ENCODE measurements at regions not wholly inside any gene's neighbourhood (a gene's known extent, or its start where the extent isn't known, plus 50 kb on each side); places are given as distances from the start of the nearest gene placed in this dataset.

DNA sequence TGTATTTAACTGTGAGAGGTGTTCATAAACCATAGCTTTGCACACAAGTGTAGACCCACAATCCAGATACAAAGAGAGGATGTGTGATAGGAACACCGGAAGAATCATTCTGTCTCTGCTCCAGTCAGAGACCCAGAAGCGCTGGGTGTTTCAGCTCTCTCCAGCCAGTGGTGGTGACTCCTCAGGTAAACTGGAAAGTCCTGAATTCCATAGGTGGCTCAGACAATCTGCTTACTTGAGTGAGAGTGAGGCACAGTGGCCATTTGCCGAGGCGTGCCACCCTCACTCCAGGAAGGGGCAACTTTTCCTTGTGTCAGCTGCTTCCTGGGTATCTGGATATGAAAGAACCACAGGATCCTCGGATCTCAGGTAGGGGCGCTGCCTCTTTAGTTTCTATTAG, 171.5 kb downstream of the KCNS3 start:
- TF ChIP-seq, protein P1, sequence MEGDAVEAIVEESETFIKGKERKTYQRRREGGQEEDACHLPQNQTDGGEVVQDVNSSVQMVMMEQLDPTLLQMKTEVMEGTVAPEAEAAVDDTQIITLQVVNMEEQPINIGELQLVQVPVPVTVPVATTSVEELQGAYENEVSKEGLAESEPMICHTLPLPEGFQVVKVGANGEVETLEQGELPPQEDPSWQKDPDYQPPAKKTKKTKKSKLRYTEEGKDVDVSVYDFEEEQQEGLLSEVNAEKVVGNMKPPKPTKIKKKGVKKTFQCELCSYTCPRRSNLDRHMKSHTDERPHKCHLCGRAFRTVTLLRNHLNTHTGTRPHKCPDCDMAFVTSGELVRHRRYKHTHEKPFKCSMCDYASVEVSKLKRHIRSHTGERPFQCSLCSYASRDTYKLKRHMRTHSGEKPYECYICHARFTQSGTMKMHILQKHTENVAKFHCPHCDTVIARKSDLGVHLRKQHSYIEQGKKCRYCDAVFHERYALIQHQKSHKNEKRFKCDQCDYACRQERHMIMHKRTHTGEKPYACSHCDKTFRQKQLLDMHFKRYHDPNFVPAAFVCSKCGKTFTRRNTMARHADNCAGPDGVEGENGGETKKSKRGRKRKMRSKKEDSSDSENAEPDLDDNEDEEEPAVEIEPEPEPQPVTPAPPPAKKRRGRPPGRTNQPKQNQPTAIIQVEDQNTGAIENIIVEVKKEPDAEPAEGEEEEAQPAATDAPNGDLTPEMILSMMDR (tag by site-specific recombination; IDR thresholded peaks at IDR 0.05) = no peak
- TF ChIP-seq, protein P2, sequence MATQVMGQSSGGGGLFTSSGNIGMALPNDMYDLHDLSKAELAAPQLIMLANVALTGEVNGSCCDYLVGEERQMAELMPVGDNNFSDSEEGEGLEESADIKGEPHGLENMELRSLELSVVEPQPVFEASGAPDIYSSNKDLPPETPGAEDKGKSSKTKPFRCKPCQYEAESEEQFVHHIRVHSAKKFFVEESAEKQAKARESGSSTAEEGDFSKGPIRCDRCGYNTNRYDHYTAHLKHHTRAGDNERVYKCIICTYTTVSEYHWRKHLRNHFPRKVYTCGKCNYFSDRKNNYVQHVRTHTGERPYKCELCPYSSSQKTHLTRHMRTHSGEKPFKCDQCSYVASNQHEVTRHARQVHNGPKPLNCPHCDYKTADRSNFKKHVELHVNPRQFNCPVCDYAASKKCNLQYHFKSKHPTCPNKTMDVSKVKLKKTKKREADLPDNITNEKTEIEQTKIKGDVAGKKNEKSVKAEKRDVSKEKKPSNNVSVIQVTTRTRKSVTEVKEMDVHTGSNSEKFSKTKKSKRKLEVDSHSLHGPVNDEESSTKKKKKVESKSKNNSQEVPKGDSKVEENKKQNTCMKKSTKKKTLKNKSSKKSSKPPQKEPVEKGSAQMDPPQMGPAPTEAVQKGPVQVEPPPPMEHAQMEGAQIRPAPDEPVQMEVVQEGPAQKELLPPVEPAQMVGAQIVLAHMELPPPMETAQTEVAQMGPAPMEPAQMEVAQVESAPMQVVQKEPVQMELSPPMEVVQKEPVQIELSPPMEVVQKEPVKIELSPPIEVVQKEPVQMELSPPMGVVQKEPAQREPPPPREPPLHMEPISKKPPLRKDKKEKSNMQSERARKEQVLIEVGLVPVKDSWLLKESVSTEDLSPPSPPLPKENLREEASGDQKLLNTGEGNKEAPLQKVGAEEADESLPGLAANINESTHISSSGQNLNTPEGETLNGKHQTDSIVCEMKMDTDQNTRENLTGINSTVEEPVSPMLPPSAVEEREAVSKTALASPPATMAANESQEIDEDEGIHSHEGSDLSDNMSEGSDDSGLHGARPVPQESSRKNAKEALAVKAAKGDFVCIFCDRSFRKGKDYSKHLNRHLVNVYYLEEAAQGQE (tag by site-specific recombination; IDR thresholded peaks at IDR 0.05) = no peak
- TF ChIP-seq, protein P3, sequence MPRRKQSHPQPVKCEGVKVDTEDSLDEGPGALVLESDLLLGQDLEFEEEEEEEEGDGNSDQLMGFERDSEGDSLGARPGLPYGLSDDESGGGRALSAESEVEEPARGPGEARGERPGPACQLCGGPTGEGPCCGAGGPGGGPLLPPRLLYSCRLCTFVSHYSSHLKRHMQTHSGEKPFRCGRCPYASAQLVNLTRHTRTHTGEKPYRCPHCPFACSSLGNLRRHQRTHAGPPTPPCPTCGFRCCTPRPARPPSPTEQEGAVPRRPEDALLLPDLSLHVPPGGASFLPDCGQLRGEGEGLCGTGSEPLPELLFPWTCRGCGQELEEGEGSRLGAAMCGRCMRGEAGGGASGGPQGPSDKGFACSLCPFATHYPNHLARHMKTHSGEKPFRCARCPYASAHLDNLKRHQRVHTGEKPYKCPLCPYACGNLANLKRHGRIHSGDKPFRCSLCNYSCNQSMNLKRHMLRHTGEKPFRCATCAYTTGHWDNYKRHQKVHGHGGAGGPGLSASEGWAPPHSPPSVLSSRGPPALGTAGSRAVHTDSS (tag by site-specific recombination; IDR thresholded peaks at IDR 0.05) = no peak
- TF ChIP-seq, protein P4, sequence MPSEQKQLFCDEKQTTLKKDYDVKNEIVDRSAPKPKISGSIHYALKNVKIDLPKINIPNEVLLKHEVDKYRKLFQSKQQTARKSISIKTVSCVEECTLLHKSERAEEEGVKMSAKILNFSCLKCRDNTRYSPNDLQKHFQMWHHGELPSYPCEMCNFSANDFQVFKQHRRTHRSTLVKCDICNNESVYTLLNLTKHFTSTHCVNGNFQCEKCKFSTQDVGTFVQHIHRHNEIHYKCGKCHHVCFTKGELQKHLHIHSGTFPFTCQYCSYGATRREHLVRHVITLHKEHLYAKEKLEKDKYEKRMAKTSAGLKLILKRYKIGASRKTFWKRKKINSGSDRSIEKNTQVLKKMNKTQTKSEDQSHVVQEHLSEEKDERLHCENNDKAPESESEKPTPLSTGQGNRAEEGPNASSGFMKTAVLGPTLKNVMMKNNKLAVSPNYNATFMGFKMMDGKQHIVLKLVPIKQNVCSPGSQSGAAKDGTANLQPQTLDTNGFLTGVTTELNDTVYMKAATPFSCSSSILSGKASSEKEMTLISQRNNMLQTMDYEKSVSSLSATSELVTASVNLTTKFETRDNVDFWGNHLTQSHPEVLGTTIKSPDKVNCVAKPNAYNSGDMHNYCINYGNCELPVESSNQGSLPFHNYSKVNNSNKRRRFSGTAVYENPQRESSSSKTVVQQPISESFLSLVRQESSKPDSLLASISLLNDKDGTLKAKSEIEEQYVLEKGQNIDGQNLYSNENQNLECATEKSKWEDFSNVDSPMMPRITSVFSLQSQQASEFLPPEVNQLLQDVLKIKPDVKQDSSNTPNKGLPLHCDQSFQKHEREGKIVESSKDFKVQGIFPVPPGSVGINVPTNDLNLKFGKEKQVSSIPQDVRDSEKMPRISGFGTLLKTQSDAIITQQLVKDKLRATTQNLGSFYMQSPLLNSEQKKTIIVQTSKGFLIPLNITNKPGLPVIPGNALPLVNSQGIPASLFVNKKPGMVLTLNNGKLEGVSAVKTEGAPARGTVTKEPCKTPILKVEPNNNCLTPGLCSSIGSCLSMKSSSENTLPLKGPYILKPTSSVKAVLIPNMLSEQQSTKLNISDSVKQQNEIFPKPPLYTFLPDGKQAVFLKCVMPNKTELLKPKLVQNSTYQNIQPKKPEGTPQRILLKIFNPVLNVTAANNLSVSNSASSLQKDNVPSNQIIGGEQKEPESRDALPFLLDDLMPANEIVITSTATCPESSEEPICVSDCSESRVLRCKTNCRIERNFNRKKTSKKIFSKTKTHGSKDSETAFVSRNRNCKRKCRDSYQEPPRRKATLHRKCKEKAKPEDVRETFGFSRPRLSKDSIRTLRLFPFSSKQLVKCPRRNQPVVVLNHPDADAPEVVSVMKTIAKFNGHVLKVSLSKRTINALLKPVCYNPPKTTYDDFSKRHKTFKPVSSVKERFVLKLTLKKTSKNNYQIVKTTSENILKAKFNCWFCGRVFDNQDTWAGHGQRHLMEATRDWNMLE (tag by site-specific recombination; conservative IDR thresholded peaks at IDR 0.05; ENCODE audit: low read depth) = no peak
- TF ChIP-seq, protein P5, sequence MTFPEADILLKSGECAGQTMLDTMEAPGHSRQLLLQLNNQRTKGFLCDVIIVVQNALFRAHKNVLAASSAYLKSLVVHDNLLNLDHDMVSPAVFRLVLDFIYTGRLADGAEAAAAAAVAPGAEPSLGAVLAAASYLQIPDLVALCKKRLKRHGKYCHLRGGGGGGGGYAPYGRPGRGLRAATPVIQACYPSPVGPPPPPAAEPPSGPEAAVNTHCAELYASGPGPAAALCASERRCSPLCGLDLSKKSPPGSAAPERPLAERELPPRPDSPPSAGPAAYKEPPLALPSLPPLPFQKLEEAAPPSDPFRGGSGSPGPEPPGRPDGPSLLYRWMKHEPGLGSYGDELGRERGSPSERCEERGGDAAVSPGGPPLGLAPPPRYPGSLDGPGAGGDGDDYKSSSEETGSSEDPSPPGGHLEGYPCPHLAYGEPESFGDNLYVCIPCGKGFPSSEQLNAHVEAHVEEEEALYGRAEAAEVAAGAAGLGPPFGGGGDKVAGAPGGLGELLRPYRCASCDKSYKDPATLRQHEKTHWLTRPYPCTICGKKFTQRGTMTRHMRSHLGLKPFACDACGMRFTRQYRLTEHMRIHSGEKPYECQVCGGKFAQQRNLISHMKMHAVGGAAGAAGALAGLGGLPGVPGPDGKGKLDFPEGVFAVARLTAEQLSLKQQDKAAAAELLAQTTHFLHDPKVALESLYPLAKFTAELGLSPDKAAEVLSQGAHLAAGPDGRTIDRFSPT (tag by site-specific recombination; IDR thresholded peaks at IDR 0.05) = no peak
- TF ChIP-seq, protein P6, sequence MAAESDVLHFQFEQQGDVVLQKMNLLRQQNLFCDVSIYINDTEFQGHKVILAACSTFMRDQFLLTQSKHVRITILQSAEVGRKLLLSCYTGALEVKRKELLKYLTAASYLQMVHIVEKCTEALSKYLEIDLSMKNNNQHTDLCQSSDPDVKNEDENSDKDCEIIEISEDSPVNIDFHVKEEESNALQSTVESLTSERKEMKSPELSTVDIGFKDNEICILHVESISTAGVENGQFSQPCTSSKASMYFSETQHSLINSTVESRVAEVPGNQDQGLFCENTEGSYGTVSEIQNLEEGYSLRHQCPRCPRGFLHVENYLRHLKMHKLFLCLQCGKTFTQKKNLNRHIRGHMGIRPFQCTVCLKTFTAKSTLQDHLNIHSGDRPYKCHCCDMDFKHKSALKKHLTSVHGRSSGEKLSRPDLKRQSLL (tag by site-specific recombination; IDR thresholded peaks at IDR 0.05) = no peak

Measured in HEK293 (cell line).